GM12874 (cell line): ENCODE measurements at regions not wholly inside any gene's neighbourhood (a gene's known extent, or its start where the extent isn't known, plus 50 kb on each side); places are given as distances from the start of the nearest gene placed in this dataset.

ENCODE experiments used
- CTCF ChIP-seq: IDR thresholded peaks from 2 replicates; pipeline ENCODE4 v1.5.1; 2011; ENCODE audit warnings: low read depth, mild to moderate bottlenecking, control low read depth, low read length, moderate library complexity; ENCODE audit not compliant: insufficient read depth

GRCh38 chr5:114859438-114859735 is 310.3 kb downstream of the TRIM36 start:
- no peak for TF ChIP-seq CTCF

- no peak for TF ChIP-seq CTCF
These were observed 310.9 kb downstream of the TRIM36 start for GRCh38 chr5:114858665-114859437.

- TF ChIP-seq CTCF = no peak
These were observed 311.7 kb downstream of the TRIM36 start for GRCh38 chr5:114857941-114858551.

- no peak for TF ChIP-seq CTCF
These were observed 330.3 kb downstream of the TRIM36 start for GRCh38 chr5:114839360-114839759.

GRCh38 chr5:114838937-114839336 is 330.8 kb downstream of the TRIM36 start:
- no peak for TF ChIP-seq CTCF

- TF ChIP-seq CTCF = no peak
These were observed 339.6 kb downstream of the TRIM36 start for GRCh38 chr5:114830114-114830513.

- TF ChIP-seq CTCF = no peak
These were observed 346.8 kb downstream of the TRIM36 start for GRCh38 chr5:114822863-114823262.
